HCT116 (cell line): ENCODE measurements at regions not wholly inside any gene's neighbourhood (a gene's known extent, or its start where the extent isn't known, plus 50 kb on each side); places are given as distances from the start of the nearest gene placed in this dataset.

Experiments
- EZH2 ChIP-seq: fragments of 200-600 bp; sonication (generic); IDR thresholded peaks from 2 replicates; pipeline ENCODE4 v1.6.1; 2017; ENCODE audit warnings: antibody characterized with exemption, mixed run types
- JUND ChIP-seq: IDR thresholded peaks from 2 replicates; pipeline ENCODE4 v1.6.1; 2012
- POLR2A ChIP-seq: IDR thresholded peaks from 2 replicates; pipeline ENCODE4 v1.7.0; 2011; ENCODE audit warnings: borderline replicate concordance; ENCODE audit not compliant: insufficient read depth, insufficient read length; ENCODE audit errors: extremely low read depth
- TF ChIP-seq, protein P1 (sequence below), 3 experiments: fragments of 200-600 bp in 1 of 3; sonication (generic) in 1 of 3; IDR thresholded peaks in 2 of 3; conservative IDR thresholded peaks in 1 of 3; 2 replicates each; pipeline ENCODE4 v1.5.1; 2012 to 2017; ENCODE audit warnings: low read depth in 2 of 3, low read length in 2 of 3, antibody characterized with exemption in 1 of 3, borderline replicate concordance in 1 of 3, control low read depth in 1 of 3, mild to moderate bottlenecking in 1 of 3, mixed read lengths in 1 of 3, mixed run types in 1 of 3, moderate library complexity in 1 of 3; ENCODE audit not compliant: insufficient read depth in 1 of 3
- TF ChIP-seq, protein P2 (sequence below): IDR thresholded peaks from 2 replicates; pipeline ENCODE4 v1.6.1; 2012

DNA sequence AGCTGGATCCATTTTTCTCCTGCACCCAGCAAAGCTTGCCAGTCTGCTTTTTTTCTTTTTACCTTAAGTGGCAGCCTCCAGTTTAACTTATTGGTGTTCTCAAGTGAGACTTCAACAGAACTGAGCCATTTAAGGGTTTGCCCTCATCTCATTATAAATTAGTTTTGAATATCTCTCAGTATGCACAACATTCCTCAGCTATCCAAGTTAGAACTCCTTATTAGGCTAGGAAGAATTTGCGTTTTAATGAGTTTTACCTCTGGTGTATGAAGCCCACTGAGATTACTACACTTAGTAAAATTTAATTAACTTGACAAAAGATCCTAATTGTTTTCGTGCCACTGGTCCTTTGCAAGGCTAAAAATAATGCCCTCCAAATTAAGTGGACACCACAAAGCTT is 232.4 kb downstream of the CDH11 start:
- no peak for TF ChIP-seq JUND
- no peak for TF ChIP-seq EZH2
- TF ChIP-seq, protein P1, sequence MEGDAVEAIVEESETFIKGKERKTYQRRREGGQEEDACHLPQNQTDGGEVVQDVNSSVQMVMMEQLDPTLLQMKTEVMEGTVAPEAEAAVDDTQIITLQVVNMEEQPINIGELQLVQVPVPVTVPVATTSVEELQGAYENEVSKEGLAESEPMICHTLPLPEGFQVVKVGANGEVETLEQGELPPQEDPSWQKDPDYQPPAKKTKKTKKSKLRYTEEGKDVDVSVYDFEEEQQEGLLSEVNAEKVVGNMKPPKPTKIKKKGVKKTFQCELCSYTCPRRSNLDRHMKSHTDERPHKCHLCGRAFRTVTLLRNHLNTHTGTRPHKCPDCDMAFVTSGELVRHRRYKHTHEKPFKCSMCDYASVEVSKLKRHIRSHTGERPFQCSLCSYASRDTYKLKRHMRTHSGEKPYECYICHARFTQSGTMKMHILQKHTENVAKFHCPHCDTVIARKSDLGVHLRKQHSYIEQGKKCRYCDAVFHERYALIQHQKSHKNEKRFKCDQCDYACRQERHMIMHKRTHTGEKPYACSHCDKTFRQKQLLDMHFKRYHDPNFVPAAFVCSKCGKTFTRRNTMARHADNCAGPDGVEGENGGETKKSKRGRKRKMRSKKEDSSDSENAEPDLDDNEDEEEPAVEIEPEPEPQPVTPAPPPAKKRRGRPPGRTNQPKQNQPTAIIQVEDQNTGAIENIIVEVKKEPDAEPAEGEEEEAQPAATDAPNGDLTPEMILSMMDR (IDR thresholded peaks at IDR 0.05 in 2 of 3, conservative IDR thresholded peaks at IDR 0.05 in 1 of 3; ENCODE audit: borderline replicate concordance in 1 of 3, insufficient read depth in 1 of 3, low read depth in 2 of 3, low read length in 2 of 3) = no peak
- TF ChIP-seq, protein P2, sequence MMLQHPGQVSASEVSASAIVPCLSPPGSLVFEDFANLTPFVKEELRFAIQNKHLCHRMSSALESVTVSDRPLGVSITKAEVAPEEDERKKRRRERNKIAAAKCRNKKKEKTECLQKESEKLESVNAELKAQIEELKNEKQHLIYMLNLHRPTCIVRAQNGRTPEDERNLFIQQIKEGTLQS = no peak
- no peak for TF ChIP-seq POLR2A
